Amniotic epithelial cell (primary cell): ENCODE measurements at regions not wholly inside any gene's neighbourhood (a gene's known extent, or its start where the extent isn't known, plus 50 kb on each side); places are given as distances from the start of the nearest gene placed in this dataset.
A peak's percentile ranks its signal among the peaks of the same experiment; 100 is the strongest.
"Not testable (repeated sequence)": the region's sequence is repeated elsewhere in the genome, so short reads cannot be mapped to it uniquely, and the experiment has no call there.

ENCODE experiments used
- DNase-seq: peaks from one replicate; pipeline ENCODE4 v3.0.0-alpha.2; 2010; ENCODE audit warnings: low read depth

- DNase-seq = no peak
Measured at GRCh38 chr5:1652873-1653697, 129.3 kb upstream of the LPCAT1 start.

DNA sequence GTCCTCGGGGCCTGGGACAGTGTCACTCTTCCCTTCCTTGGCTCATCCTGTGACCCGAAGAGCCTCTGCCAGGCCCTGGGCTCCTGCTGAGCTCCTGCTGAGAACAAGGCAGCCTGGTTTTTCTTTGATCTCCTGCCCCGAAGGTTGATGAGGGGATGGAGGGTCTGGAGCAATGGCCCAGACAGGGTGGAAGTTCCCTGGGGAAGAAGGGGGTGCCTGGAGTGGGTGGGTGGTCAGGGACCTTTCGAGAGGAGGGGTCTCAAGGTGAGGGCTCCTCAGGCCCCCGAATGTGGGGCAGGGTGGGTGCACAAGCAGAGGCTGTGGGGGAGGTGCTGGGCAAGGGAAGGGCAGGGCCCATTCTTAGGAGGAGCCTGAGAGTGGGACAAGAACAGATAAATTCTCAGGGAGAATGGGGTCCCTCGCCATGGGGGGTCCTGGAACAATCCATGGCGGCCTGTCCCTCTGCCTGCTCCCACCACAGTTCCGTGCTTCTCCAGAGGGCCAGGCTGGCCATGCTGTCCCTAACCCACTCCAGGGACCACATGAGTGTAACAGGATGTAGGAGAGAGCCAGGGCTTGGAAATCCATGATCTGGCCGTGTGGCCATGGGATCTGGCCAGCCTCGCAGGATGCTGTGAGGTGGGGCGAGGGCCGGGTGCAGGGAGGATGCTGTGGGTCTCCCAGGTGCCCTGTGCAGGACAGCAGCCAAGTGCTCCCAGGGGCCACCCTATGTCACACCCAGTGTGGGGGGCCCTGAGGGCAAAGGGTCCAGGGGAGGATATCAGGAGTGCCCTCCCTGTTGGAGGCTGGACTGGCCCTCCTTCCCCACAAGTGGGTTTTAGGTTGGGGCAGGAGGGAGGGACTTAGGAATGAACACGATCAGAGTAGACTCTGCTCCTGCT, 128.5 kb upstream of the LPCAT1 start:
- DNase-seq = no peak

GRCh38 chr5:1651250-1651649, 127.5 kb upstream of the LPCAT1 start:
- DNase-seq = no peak

- no peak for DNase-seq
Measured at GRCh38 chr5:1649554-1649953, 125.8 kb upstream of the LPCAT1 start.

GRCh38 chr5:1648806-1649205, 125.0 kb upstream of the LPCAT1 start:
- DNase-seq = no peak

- DNase-seq = no peak
Measured at GRCh38 chr5:1647580-1647979, 123.8 kb upstream of the LPCAT1 start.

DNA sequence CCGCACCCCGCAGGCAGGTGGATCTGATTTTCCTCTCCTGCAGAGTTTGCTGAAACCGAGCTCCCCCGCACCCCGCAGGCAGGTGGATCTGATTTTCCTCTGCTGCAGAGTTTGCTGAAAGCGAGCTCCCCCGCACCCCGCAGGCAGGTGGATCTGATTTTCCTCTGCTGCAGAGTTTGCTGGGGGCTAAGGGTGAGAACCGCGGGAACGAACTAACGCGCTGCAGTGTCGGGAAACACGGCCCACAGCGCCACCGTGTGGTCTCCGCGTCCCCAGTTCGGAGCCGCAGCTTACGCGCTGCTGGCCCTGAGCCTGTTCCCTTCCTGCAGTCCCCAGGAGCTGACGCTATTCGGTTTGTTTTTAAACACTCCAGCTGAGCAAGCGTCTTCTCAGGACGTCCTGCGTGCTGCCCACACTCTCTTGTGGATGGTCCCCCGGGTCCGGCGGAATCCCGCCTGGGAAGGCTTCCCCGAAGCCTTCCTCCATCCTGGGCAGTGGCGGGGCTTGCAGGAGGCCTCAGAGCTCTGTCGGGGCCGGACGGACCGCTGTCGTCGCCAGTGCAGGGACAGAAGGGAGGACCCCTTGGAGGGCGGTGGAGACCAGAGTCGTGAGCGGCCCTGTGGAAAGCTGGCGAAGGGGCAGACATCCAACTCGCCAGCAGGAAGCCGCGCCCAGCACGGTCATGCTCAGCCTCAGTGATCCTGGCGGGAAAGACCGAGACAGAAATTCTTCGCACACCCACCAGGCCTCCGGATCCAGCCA, 121.2 kb upstream of the LPCAT1 start:
- peak; percentile 61 for DNase-seq

GRCh38 chr5:1644393-1644809, 120.6 kb upstream of the LPCAT1 start:
- not testable (repeated sequence) for DNase-seq

DNA sequence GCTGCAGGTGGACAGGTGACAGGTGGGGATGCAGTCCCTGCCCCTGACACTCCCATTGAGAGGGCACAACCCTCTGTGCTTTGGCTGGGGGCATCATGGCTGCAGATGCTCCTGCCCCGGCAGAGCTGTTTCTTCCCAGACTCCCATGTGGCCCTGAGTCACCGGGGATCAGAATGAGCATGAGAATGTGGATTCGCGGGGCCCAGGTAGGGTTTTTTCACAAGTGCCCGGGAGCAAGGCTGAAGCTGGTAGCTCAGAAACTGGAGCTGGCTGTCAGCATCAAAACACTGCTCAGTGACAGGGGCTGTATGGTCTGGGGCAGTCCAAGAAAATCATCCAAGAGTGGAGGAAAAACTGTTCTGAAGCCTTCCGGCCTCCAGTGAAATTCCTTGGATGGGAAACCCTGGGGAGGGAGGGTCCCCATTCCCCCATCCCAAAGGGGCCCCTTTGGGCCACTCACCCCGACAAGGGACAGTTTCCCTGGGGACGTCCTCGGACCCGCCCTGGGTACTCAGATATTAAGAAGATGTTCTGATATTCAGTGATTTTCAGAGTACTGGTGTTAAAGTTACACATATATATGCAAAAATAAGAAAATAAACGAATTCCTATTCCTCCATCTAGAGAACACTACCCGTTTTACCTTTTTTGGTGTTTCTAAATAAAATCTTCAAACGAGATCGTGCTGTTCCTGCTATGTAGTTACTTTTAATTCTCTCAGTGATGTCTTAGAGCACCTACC, 120.1 kb upstream of the LPCAT1 start:
- peak; percentile 3 for DNase-seq

DNA sequence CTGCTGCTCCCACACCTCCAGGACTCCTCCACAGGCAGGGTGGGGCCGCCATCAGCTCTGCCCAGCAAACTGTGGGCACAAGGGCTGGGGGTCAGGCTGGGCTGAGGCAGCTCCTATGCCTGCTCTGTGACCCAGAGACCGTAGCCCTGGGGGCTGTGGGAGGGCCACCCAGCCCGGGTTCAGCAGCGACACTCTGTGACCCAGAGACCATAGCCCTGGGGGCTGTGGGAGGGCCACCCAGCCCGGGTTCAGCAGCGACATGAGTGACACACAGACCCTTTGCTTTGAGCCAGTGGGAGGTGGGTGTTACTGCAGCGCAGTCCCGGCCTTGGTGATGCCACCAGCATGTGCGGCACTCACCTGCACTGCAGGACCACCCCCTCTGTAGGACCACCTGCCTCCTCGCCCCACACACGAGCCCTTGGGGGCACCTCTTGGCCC, 118.9 kb upstream of the LPCAT1 start:
- DNase-seq = no peak

GRCh38 chr5:1642221-1642620, 118.5 kb upstream of the LPCAT1 start:
- DNase-seq = no peak

- DNase-seq = peak; percentile 89
Measured at GRCh38 chr5:1641560-1642166, 117.9 kb upstream of the LPCAT1 start.

DNA sequence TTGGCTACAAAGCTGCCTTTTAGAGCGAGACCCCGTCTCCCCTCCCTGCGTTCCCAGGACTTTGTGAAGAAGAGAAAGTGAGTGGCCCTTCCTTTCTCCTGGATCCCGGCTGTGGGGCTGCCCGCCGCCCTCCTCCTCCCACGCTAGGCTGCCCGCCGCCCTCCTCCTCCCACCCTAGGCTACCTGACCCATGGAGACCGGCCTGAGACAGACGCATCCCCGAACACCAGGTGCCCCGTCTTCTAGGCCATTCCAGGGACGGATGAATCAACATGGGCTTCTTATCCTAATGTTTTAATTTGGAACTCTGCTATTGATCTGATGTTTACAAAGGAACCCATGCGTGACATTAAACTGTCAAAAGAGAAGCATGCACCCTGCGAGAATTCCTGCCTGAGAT, 117.3 kb upstream of the LPCAT1 start:
- no peak for DNase-seq

DNA sequence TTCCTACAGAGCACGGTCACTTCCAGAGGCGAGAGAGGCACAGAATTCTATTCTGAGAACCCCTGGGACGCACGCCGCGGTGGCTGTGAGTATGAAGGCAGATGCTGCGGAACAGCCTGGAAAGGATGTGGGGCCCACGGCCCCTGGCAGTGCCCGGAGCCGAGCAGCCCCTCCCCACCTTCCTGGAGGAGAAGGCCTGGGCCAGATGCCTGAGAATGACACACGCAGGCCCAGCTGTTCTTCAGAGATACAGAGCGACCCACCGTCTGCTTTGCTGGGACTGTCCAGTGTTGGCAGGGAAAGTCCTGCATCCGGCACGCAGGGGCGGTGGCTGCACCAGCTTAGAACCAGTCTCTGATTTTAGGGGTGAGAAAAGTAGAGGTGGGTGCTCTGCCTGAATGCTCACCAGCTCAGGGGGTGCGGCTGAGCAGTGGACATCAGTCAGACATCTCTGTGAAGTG, 116.7 kb upstream of the LPCAT1 start:
- DNase-seq = no peak

DNA sequence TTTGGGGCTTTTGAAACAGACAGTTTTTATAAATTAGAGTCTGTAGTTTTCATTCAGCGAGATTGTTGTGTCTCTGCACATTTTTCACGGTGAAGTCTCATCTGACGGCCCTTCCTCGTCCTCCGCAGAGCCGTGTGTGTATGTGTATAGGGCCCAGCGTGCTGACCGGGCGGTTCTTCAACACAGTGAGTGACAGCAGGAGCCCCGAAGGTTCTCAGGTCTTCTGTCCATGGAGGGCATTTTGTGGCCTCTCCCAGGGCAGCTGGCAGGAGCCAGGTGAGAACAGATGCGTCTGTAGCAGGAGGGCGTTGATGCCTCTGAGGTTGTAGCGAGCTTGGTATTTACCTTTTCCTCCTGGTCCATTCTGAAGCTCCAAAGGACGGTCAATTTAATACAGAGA, 116.0 kb upstream of the LPCAT1 start:
- DNase-seq = no peak

DNA sequence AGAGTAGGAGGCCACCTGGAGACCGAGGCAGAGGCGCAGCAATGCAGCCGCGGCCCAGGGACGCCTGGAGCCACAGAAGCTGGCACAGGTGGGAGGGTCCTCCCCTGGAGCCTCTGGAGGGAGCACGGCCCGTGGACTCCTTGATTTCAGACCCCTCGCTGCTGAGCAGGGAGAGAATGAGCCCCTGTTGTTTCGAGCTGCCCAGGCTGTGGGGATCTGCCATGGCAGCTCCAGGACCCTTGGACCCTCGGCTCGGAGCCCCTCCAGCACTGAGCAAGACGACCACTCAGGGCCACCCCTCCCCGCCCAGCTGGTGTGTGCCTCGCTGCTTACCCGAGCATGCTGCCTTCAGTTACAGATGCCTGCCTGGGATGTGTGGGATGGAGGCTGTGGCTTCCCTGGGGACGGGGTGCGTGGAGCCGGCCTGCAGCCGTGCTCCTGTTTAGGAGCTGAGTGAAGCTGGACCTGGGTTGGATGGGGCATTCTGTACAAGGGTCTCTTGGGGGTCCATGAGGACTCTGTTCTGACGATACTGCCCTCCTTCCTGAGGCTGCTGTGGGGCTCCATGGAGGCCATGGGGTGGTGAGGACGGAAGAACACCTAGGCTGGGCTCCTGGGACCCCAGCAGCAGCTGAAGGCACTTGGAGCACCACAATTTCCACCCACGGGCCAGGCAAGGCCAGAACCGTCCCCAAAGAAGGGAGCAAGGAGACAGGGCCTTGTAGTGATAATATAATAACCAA, 115.1 kb upstream of the LPCAT1 start:
- no peak for DNase-seq

GRCh38 chr5:1637639-1638481, 114.1 kb upstream of the LPCAT1 start:
- no peak for DNase-seq

- no peak for DNase-seq
Measured at GRCh38 chr5:1636981-1637638, 113.3 kb upstream of the LPCAT1 start.
